Muscle of leg (tissue), 3 donors: ENCODE measurements at regions not wholly inside any gene's neighbourhood (a gene's known extent, or its start where the extent isn't known, plus 50 kb on each side); places are given as distances from the start of the nearest gene placed in this dataset.

Experiments used
- DNase-seq: peaks from one replicate; pipeline ENCODE4 v3.0.0; 2013
- H3K27ac ChIP-seq: one replicate; pipeline ENCODE4 v1.5.1; 2013; ENCODE audit warnings: mild to moderate bottlenecking, low read length, control low read depth
- H3K27me3 ChIP-seq: one replicate; pipeline ENCODE4 v1.6.1; 2013; ENCODE audit warnings: low read length; ENCODE audit not compliant: control insufficient read depth, insufficient read depth
- H3K36me3 ChIP-seq: one replicate; pipeline ENCODE4 v1.6.1; 2013; ENCODE audit warnings: low read length; ENCODE audit not compliant: control insufficient read depth, insufficient read depth
- H3K4me1 ChIP-seq: one replicate; pipeline ENCODE4 v1.6.1; 2013; ENCODE audit warnings: low read length; ENCODE audit not compliant: control insufficient read depth, insufficient read depth
- H3K4me3 ChIP-seq: one replicate; pipeline ENCODE4 v1.5.1; 2013; ENCODE audit warnings: low read length, control low read depth
- H3K9me3 ChIP-seq: replicated peaks from 2 replicates; pipeline ENCODE4 v1.6.1; 2013; ENCODE audit warnings: low read depth, low read length; ENCODE audit not compliant: control insufficient read depth
- WGBS: methylation state at CpG from one replicate; pipeline ENCODE4 v1.1.5; 2013; ENCODE audit warnings: missing lambda C conversion rate; ENCODE audit not compliant: insufficient coverage; 5-methylcytosine and 5-hydroxymethylcytosine counted together

DNA sequence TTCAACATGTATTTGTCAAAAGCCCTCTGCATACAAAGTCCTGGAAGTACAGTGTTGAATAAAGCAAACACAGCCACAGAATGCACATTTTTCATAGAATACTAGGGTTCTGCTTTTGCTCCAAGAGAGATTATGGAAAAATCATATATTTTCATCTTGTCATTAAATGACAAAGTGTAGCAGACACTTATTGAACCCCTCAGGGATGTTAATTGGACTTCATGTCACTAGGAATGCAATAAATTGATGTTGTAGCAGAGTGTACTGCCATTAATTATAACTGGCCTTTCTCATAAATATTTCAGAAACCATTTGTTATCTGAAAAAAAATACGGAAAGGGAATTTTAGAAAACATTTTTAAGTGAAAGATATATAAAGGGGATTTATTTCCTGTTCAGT, 64.5 kb upstream of the TAC1 start:
- H3K4me1 ChIP-seq = no peaks in the 10 kb centered on the region
- no peaks in the 10 kb centered on the region for H3K36me3 ChIP-seq
- no peaks in the 10 kb centered on the region for H3K9me3 ChIP-seq
- DNase-seq = no peak
- H3K27me3 ChIP-seq = no peaks in the 10 kb centered on the region
- H3K27ac ChIP-seq = no peak overlapping the region
- WGBS = no CpG with 5 or more reads among the region's 1 CpG
- no peak overlapping the region for H3K4me3 ChIP-seq

DNA sequence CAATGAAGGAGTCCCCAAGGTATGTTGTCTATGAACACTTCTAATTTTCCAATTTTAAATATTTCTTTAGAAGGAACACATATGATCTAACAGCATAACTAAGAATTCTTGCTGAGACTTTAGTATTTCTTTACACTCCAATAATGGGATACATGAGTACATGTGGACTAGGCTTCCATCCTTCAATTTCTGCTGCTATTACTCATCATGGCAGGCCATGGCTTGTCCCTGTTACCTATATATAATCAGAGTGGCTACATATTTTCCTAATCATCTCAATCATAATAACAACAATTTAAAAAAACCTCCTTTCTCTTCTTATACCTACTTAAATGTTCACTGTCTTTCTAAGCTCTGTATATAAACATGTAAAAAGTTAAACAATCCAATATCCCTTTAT, 60.3 kb upstream of the TAC1 start:
- H3K27ac ChIP-seq = no peak overlapping the region
- H3K27me3 ChIP-seq = no peaks in the 10 kb centered on the region
- no peaks in the 10 kb centered on the region for H3K9me3 ChIP-seq

DNA sequence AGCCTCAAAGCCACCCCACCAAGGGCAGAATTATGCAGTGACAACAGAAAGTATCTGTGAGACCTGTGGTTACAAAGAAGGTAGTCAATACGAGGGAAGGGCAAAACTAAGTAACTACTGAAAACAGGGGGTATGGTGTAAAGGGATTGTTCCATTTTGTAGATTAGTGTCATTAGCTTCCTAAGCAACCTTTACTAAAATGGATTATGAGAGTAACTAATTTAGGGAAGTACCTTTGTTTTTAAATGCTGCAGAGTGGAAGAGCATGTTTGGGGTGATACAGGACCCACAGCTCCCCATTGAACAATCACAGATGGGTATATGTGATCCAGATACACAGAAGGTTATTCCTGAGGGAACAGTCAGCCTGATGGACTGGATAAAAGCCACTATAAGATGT, 51.3 kb upstream of the TAC1 start:
- no CpG with 5 or more reads among the region's 1 CpG for WGBS
- H3K36me3 ChIP-seq = no peaks in the 10 kb centered on the region

More for the DNA sequence above, 60.3 kb upstream of the TAC1 start:
- Histone ChIP-seq H3K36me3 (no peaks in the 10 kb centered on the region), H3K4me3 (no peak overlapping the region), H3K4me1 (no peaks in the 10 kb centered on the region)
- DNase-seq = no peak

More for the DNA sequence above, 51.3 kb upstream of the TAC1 start:
- no peaks in the 10 kb centered on the region for H3K9me3 ChIP-seq
- no peaks in the 10 kb centered on the region for H3K4me1 ChIP-seq
- no peak for DNase-seq
- no peak overlapping the region for H3K27ac ChIP-seq
- no peak overlapping the region for H3K4me3 ChIP-seq
- H3K27me3 ChIP-seq = no peaks in the 10 kb centered on the region
